ENCODE measurements at regions not wholly inside any gene's neighbourhood (a gene's known extent, or its start where the extent isn't known, plus 50 kb on each side); places are given as distances from the start of the nearest gene placed in this dataset.

GRCh38 chr12:125734137-125734536, 668.9 kb downstream of the AACS start:
- Mint-ChIP-seq H3K36me3 (ENCODE audit: low read depth) (peaks cover 16% of the 10 kb centered on the region; the same call in 2 of the 3 replicates), H3K27me3 (ENCODE audit: insufficient read depth, low read depth, poor library complexity) (no peaks in the 10 kb centered on the region), H3K27ac (no peak overlapping the region), H3K4me1 (no peaks in the 10 kb centered on the region), H3K9me3 (peaks cover 73% of the 10 kb centered on the region), H3K4me3 (no peak overlapping the region)
- no peaks in the 10 kb centered on the region for H3K79me2 ChIP-seq (replicated peaks; ENCODE audit: insufficient read depth)
- H2AFZ ChIP-seq: no peak overlapping the region
- no peak overlapping the region for H3K4me3 ChIP-seq
- DNase-seq (ENCODE audit: low spot score) (peak; percentile 28), ATAC-seq (no peak)
- H4K20me1 ChIP-seq (replicated peaks; ENCODE audit: insufficient read depth): no peaks in the 10 kb centered on the region
- no peak overlapping the region for H3K27ac ChIP-seq (ENCODE audit: low read depth)
- H3K36me3 ChIP-seq (ENCODE audit: insufficient read depth): no peaks in the 10 kb centered on the region
- TF ChIP-seq POLR2AphosphoS5 (IDR thresholded peaks at IDR 0.05; ENCODE audit: low read depth): no peak
- peak; percentile 32 to 43 for TF ChIP-seq CTCF (conservative IDR thresholded peaks at IDR 0.05; ENCODE audit: low read depth in 2 of 2)
- no peaks in the 10 kb centered on the region for H3F3A ChIP-seq (replicated peaks; ENCODE audit: low read depth)
- H3K27me3 ChIP-seq (ENCODE audit: insufficient read depth): no peaks in the 10 kb centered on the region
- H3K9me2 ChIP-seq (ENCODE audit: insufficient read depth): no peaks in the 10 kb centered on the region
- H3K4me2 ChIP-seq: no peak overlapping the region
- no peaks in the 10 kb centered on the region for H3K4me1 ChIP-seq (ENCODE audit: insufficient read depth)

- Histone ChIP-seq H4K20me1 (replicated peaks; ENCODE audit: insufficient read depth) (no peaks in the 10 kb centered on the region), H3K36me3 (ENCODE audit: insufficient read depth) (no peaks in the 10 kb centered on the region; the same call in 1 of the 2 replicates), H3K4me2 (no peak overlapping the region), H3K9me2 (ENCODE audit: insufficient read depth) (no peaks in the 10 kb centered on the region), H3F3A (replicated peaks; ENCODE audit: low read depth) (no peaks in the 10 kb centered on the region), H3K79me2 (replicated peaks; ENCODE audit: insufficient read depth) (no peaks in the 10 kb centered on the region), H3K27ac (ENCODE audit: low read depth) (no peak overlapping the region), H3K27me3 (ENCODE audit: insufficient read depth) (no peaks in the 10 kb centered on the region), H2AFZ (no peak overlapping the region), H3K4me1 (ENCODE audit: insufficient read depth) (no peaks in the 10 kb centered on the region), H3K4me3 (no peak overlapping the region)
- Mint-ChIP-seq H3K9me3 (peaks cover 90% of the 10 kb centered on the region), H3K4me3 (no peak overlapping the region), H3K27ac (no peak overlapping the region), H3K4me1 (no peaks in the 10 kb centered on the region), H3K36me3 (ENCODE audit: low read depth) (peaks cover 27% of the 10 kb centered on the region), H3K27me3 (ENCODE audit: insufficient read depth, low read depth, poor library complexity) (no peaks in the 10 kb centered on the region)
- ATAC-seq (no peak), DNase-seq (ENCODE audit: low spot score) (no peak)
- no peak for TF ChIP-seq REST (IDR thresholded peaks at IDR 0.05; ENCODE audit: unreplicated experiment)
- no peak for TF ChIP-seq POLR2AphosphoS5 (IDR thresholded peaks at IDR 0.05; ENCODE audit: low read depth)
- TF ChIP-seq EZH2phosphoT487 (IDR thresholded peaks at IDR 0.05; ENCODE audit: unreplicated experiment): no peak
These were observed 673.0 kb downstream of the AACS start for GRCh38 chr12:125738211-125738610.

GRCh38 chr12:125742413-125742812, 677.2 kb downstream of the AACS start:
- Mint-ChIP-seq H3K9me3 (peaks cover 93% of the 10 kb centered on the region), H3K27me3 (ENCODE audit: insufficient read depth, low read depth, poor library complexity) (peaks cover 2% of the 10 kb centered on the region), H3K27ac (no peak overlapping the region), H3K4me1 (no peaks in the 10 kb centered on the region), H3K4me3 (no peak overlapping the region), H3K36me3 (ENCODE audit: low read depth) (peaks cover 14% of the 10 kb centered on the region)
- Histone ChIP-seq H3K9me2 (ENCODE audit: insufficient read depth) (no peaks in the 10 kb centered on the region), H3K79me2 (replicated peaks; ENCODE audit: insufficient read depth) (no peaks in the 10 kb centered on the region), H3F3A (replicated peaks; ENCODE audit: low read depth) (no peaks in the 10 kb centered on the region), H3K27ac (ENCODE audit: low read depth) (no peak overlapping the region), H3K4me3 (no peak overlapping the region), H3K4me2 (no peak overlapping the region), H4K20me1 (replicated peaks; ENCODE audit: insufficient read depth) (no peaks in the 10 kb centered on the region), H2AFZ (no peak overlapping the region), H3K27me3 (ENCODE audit: insufficient read depth) (no peaks in the 10 kb centered on the region), H3K4me1 (ENCODE audit: insufficient read depth) (no peaks in the 10 kb centered on the region), H3K36me3 (ENCODE audit: insufficient read depth) (no peaks in the 10 kb centered on the region; the same call in 1 of the 2 replicates)
- TF ChIP-seq ETS1 (IDR thresholded peaks at IDR 0.05): no peak
- no peak for TF ChIP-seq EZH2phosphoT487 (IDR thresholded peaks at IDR 0.05; ENCODE audit: unreplicated experiment)
- DNase-seq (ENCODE audit: low spot score): no peak
- ATAC-seq: no peak
